ENCODE measurements at regions not wholly inside any gene's neighbourhood (a gene's known extent, or its start where the extent isn't known, plus 50 kb on each side); places are given as distances from the start of the nearest gene placed in this dataset.

GRCh38 chr14:48747561-48748089 is 838.6 kb downstream of the RPS29 start:
- Histone ChIP-seq H3K27ac (ENCODE audit: poor library complexity, severe bottlenecking) (no peak overlapping the region), H3K27me3 (ENCODE audit: insufficient read depth, poor library complexity, severe bottlenecking) (no peaks in the 10 kb centered on the region), H3K4me3 (ENCODE audit: severe bottlenecking) (no peak overlapping the region), H3K9me3 (ENCODE audit: severe bottlenecking) (no peaks in the 10 kb centered on the region), H3K36me3 (ENCODE audit: low read depth) (no peaks in the 10 kb centered on the region), H3K4me1 (ENCODE audit: insufficient read depth, poor library complexity, severe bottlenecking) (no peaks in the 10 kb centered on the region)
- DNase-seq (ENCODE audit: low spot score) (no peak), ATAC-seq (ENCODE audit: low read depth) (no peak)
- no peak for TF ChIP-seq CTCF (IDR thresholded peaks at IDR 0.05; ENCODE audit: poor library complexity, severe bottlenecking)

- DNase-seq (ENCODE audit: low spot score) (no peak), ATAC-seq (ENCODE audit: low read depth) (no peak)
- H3K9me3 ChIP-seq (ENCODE audit: severe bottlenecking): no peaks in the 10 kb centered on the region
- no peak overlapping the region for H3K27ac ChIP-seq (ENCODE audit: poor library complexity, severe bottlenecking)
- no peak overlapping the region for H3K4me3 ChIP-seq (ENCODE audit: severe bottlenecking)
- no peaks in the 10 kb centered on the region for H3K4me1 ChIP-seq (ENCODE audit: insufficient read depth, poor library complexity, severe bottlenecking)
- H3K36me3 ChIP-seq (ENCODE audit: low read depth): no peaks in the 10 kb centered on the region
- no peaks in the 10 kb centered on the region for H3K27me3 ChIP-seq (ENCODE audit: insufficient read depth, poor library complexity, severe bottlenecking)
- no peak for TF ChIP-seq CTCF (IDR thresholded peaks at IDR 0.05; ENCODE audit: poor library complexity, severe bottlenecking)
Measured at GRCh38 chr14:48744202-48744601, 842.0 kb downstream of the RPS29 start.

- ATAC-seq (ENCODE audit: low read depth) (no peak), DNase-seq (ENCODE audit: low spot score) (no peak)
- Histone ChIP-seq H3K4me1 (ENCODE audit: insufficient read depth, poor library complexity, severe bottlenecking) (no peaks in the 10 kb centered on the region), H3K36me3 (ENCODE audit: low read depth) (no peaks in the 10 kb centered on the region), H3K27ac (ENCODE audit: poor library complexity, severe bottlenecking) (no peak overlapping the region), H3K4me3 (ENCODE audit: severe bottlenecking) (no peak overlapping the region), H3K9me3 (ENCODE audit: severe bottlenecking) (peaks cover 6% of the 10 kb centered on the region), H3K27me3 (ENCODE audit: insufficient read depth, poor library complexity, severe bottlenecking) (peaks cover 3% of the 10 kb centered on the region)
- no peak for TF ChIP-seq CTCF (IDR thresholded peaks at IDR 0.05; ENCODE audit: poor library complexity, severe bottlenecking)
Measured at GRCh38 chr14:48738186-48738925, 847.8 kb downstream of the RPS29 start.

GRCh38 chr14:48735607-48736006 is 850.6 kb downstream of the RPS29 start:
- ATAC-seq (ENCODE audit: low read depth) (no peak), DNase-seq (ENCODE audit: low spot score) (no peak)
- Histone ChIP-seq H3K4me3 (ENCODE audit: severe bottlenecking) (no peak overlapping the region), H3K27me3 (ENCODE audit: insufficient read depth, poor library complexity, severe bottlenecking) (peaks cover 15% of the 10 kb centered on the region), H3K9me3 (ENCODE audit: severe bottlenecking) (peaks cover 6% of the 10 kb centered on the region), H3K27ac (ENCODE audit: poor library complexity, severe bottlenecking) (no peak overlapping the region), H3K36me3 (ENCODE audit: low read depth) (no peaks in the 10 kb centered on the region), H3K4me1 (ENCODE audit: insufficient read depth, poor library complexity, severe bottlenecking) (no peaks in the 10 kb centered on the region)
- TF ChIP-seq CTCF (IDR thresholded peaks at IDR 0.05; ENCODE audit: poor library complexity, severe bottlenecking): no peak

- peaks cover 6% of the 10 kb centered on the region for H3K9me3 ChIP-seq (ENCODE audit: severe bottlenecking)
- DNase-seq (ENCODE audit: low spot score) (no peak), ATAC-seq (ENCODE audit: low read depth) (no peak)
Measured at GRCh38 chr14:48731260-48731659, 854.9 kb downstream of the RPS29 start.

More at GRCh38 chr14:48731260-48731659, 854.9 kb downstream of the RPS29 start:
- H3K27ac ChIP-seq (ENCODE audit: poor library complexity, severe bottlenecking): no peak overlapping the region
- H3K27me3 ChIP-seq (ENCODE audit: insufficient read depth, poor library complexity, severe bottlenecking): peaks cover 25% of the 10 kb centered on the region
- H3K4me3 ChIP-seq (ENCODE audit: severe bottlenecking): no peak overlapping the region
- no peaks in the 10 kb centered on the region for H3K4me1 ChIP-seq (ENCODE audit: insufficient read depth, poor library complexity, severe bottlenecking)
- H3K36me3 ChIP-seq (ENCODE audit: low read depth): no peaks in the 10 kb centered on the region
- no peak for TF ChIP-seq CTCF (IDR thresholded peaks at IDR 0.05; ENCODE audit: poor library complexity, severe bottlenecking)

Measured in RWPE2 (cell line).